DND-41 (cell line): ENCODE measurements at regions not wholly inside any gene's neighbourhood (a gene's known extent, or its start where the extent isn't known, plus 50 kb on each side); places are given as distances from the start of the nearest gene placed in this dataset.

ENCODE experiments used
- ATAC-seq: fragments of 200-7000 bp; cut with Tn5 transposase; 3 replicates; pipeline ENCODE4 v1.9.1; 2021; ENCODE audit warnings: low read depth; ENCODE audit not compliant: insufficient read depth
- DNase-seq: peaks from one replicate; pipeline ENCODE4 v3.0.0-alpha.2; 2020
- H2AFZ ChIP-seq: 2 replicates; pipeline ENCODE4 v1.6.0; 2012; ENCODE audit warnings: low read depth, low read length
- H3K27ac ChIP-seq: 2 replicates; pipeline ENCODE4 v1.5.1; 2012; ENCODE audit warnings: low read length, inconsistent platforms
- H3K27me3 ChIP-seq: fragments of 200-600 bp; sonication (generic); 2 replicates; pipeline ENCODE4 v1.6.0; 2012; ENCODE audit warnings: low read length, mild to moderate bottlenecking, inconsistent platforms; ENCODE audit not compliant: insufficient read depth, poor library complexity
- H3K36me3 ChIP-seq: 2 replicates; pipeline ENCODE4 v1.5.1; 2012; ENCODE audit warnings: low read length, inconsistent platforms; ENCODE audit not compliant: insufficient read depth
- H3K4me1 ChIP-seq: 2 replicates; pipeline ENCODE4 v1.5.1; 2012; ENCODE audit warnings: mild to moderate bottlenecking, low read length; ENCODE audit not compliant: insufficient read depth
- H3K4me2 ChIP-seq: 2 replicates; pipeline ENCODE4 v1.6.0; 2012; ENCODE audit warnings: mild to moderate bottlenecking, moderate library complexity, low read length, inconsistent platforms; ENCODE audit not compliant: insufficient read depth
- H3K4me3 ChIP-seq, 2 experiments: fragments of 200-600 bp in 1 of 2; shearing (Covaris generic) in 1 of 2; 2 replicates each; pipeline ENCODE4 v1.5.1; 2012 to 2016; ENCODE audit warnings: inconsistent platforms in 2 of 2, low read length in 2 of 2, mild to moderate bottlenecking in 2 of 2, low read depth in 1 of 2, moderate library complexity in 1 of 2
- H3K79me2 ChIP-seq: 2 replicates; pipeline ENCODE4 v1.6.0; 2012; ENCODE audit warnings: low read length, inconsistent platforms; ENCODE audit not compliant: insufficient read depth
- H3K9ac ChIP-seq: 2 replicates; pipeline ENCODE4 v1.6.0; 2012; ENCODE audit warnings: low read depth, mild to moderate bottlenecking, inconsistent platforms, low read length, moderate library complexity
- H3K9me3 ChIP-seq: 2 replicates; pipeline ENCODE4 v1.5.1; 2012; ENCODE audit warnings: low read length, moderate library complexity, mild to moderate bottlenecking, inconsistent platforms; ENCODE audit not compliant: insufficient read depth, severe bottlenecking
- H4K20me1 ChIP-seq: 2 replicates; pipeline ENCODE4 v1.6.0; 2012; ENCODE audit warnings: low read length; ENCODE audit not compliant: insufficient read depth
- CTCF ChIP-seq: IDR thresholded peaks from 2 replicates; pipeline ENCODE4 v1.5.1; 2012; ENCODE audit warnings: borderline replicate concordance, low read length, moderate library complexity, mild to moderate bottlenecking; ENCODE audit not compliant: poor library complexity, severe bottlenecking; ENCODE audit errors: extremely low read depth
- EZH2 ChIP-seq: IDR thresholded peaks from 3 replicates; pipeline ENCODE4 v1.6.1; 2012; ENCODE audit warnings: borderline replicate concordance, low read depth, mild to moderate bottlenecking, moderate library complexity, low read length, inconsistent platforms; ENCODE audit not compliant: severe bottlenecking

GRCh38 chr20:24365670-24366069 is 103.8 kb upstream of the SYNDIG1 start:
- TF ChIP-seq EZH2, result no peak
- TF ChIP-seq CTCF, result no peak

GRCh38 chr20:24364482-24364881 is 104.9 kb upstream of the SYNDIG1 start:
- DNase-seq, result no peak
- Histone ChIP-seq H3K4me1 (peaks cover 25% of the 10 kb centered on the region), H3K27me3 (no peaks in the 10 kb centered on the region), H3K9me3 (peaks cover 20% of the 10 kb centered on the region), H3K79me2 (no peaks in the 10 kb centered on the region), H2AFZ (no peak overlapping the region), H3K4me3 (no peak overlapping the region), H3K27ac (peak overlapping the region; percentile 24), H3K36me3 (no peaks in the 10 kb centered on the region), H3K9ac (no peak overlapping the region), H3K4me2 (no peak overlapping the region), H4K20me1 (no peaks in the 10 kb centered on the region)
- ATAC-seq, result peak; percentile 81
- TF ChIP-seq EZH2, result no peak
- TF ChIP-seq CTCF, result no peak

More at GRCh38 chr20:24365670-24366069, 103.8 kb upstream of the SYNDIG1 start:
- Histone ChIP-seq H3K27ac (no peak overlapping the region), H3K4me2 (no peak overlapping the region), H3K4me3 (no peak overlapping the region), H3K79me2 (no peaks in the 10 kb centered on the region), H2AFZ (no peak overlapping the region), H4K20me1 (no peaks in the 10 kb centered on the region), H3K9me3 (peaks cover 20% of the 10 kb centered on the region), H3K4me1 (peaks cover 25% of the 10 kb centered on the region), H3K36me3 (no peaks in the 10 kb centered on the region), H3K9ac (no peak overlapping the region), H3K27me3 (no peaks in the 10 kb centered on the region)
- no peak for ATAC-seq
- DNase-seq, result no peak

DNA sequence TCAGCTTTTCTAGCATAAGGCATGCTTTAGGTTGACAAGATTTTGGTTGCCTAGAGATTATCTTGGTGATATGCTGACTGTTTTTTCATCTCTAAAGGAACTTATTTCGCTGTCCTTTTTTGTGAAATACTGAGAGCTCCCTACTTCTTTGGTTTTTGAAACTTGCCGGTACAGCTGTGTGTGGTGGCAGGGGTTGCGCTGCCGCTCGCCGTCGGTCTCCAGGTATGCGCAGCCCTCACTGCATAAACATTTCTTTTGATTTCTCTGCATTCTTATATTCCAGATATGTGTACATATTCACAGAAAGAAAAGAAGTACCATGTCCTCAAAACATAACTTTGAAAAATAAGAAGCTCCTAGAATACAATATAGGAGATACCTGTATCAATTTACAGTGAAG is 106.4 kb upstream of the SYNDIG1 start:
- no peaks in the 10 kb centered on the region for H4K20me1 ChIP-seq
- no peak overlapping the region for H3K4me2 ChIP-seq

More for the DNA sequence above, 106.4 kb upstream of the SYNDIG1 start:
- H3K27ac ChIP-seq, result no peak overlapping the region
- no peak overlapping the region for H3K4me3 ChIP-seq
- no peaks in the 10 kb centered on the region for H3K36me3 ChIP-seq
- DNase-seq, result no peak
- ATAC-seq, result no peak
- no peak overlapping the region for H2AFZ ChIP-seq
- peaks cover 25% of the 10 kb centered on the region for H3K4me1 ChIP-seq
- H3K9ac ChIP-seq, result no peak overlapping the region
- H3K27me3 ChIP-seq, result no peaks in the 10 kb centered on the region
- TF ChIP-seq EZH2 (no peak), CTCF (no peak)
- no peaks in the 10 kb centered on the region for H3K79me2 ChIP-seq
- H3K9me3 ChIP-seq, result peaks cover 20% of the 10 kb centered on the region
